DOHH2 (cell line): ENCODE measurements at regions not wholly inside any gene's neighbourhood (a gene's known extent, or its start where the extent isn't known, plus 50 kb on each side); places are given as distances from the start of the nearest gene placed in this dataset.

Source experiments
- CTCF ChIP-seq: fragments of 200-600 bp; sonication (generic); IDR thresholded peaks from one replicate; pipeline ENCODE4 v1.5.1; 2014; ENCODE audit warnings: antibody characterized with exemption, mild to moderate bottlenecking, low read depth, low read length; ENCODE audit not compliant: poor library complexity, severe bottlenecking
- EZH2phosphoT487 ChIP-seq: fragments of 200-600 bp; sonication (generic); IDR thresholded peaks from 2 replicates; pipeline ENCODE4 v1.6.1; 2017; ENCODE audit warnings: borderline replicate concordance, mild to moderate bottlenecking, antibody characterized with exemption, low read length, moderate library complexity, mixed read lengths

GRCh38 chr4:181690498-181690897, 552.7 kb upstream of the TENM3 start:
- TF ChIP-seq CTCF (no peak), EZH2phosphoT487 (no peak)
